Stomach (tissue), 4 donors: ENCODE measurements at regions not wholly inside any gene's neighbourhood (a gene's known extent, or its start where the extent isn't known, plus 50 kb on each side); places are given as distances from the start of the nearest gene placed in this dataset.

ENCODE experiments used
- CTCF ChIP-seq, 7 experiments: fragments of 450-650 bp in 4 of 7; fragments of 200-600 bp in 3 of 7; sonication (generic) in 3 of 7; IDR thresholded peaks; one replicate each; pipeline ENCODE4 v1.5.1; 2016 to 2019; ENCODE audit warnings: antibody characterized with exemption in 7 of 7, control low read depth in 2 of 7, mild to moderate bottlenecking in 1 of 7
- POLR2A ChIP-seq, 4 donors: fragments of 450-650 bp; IDR thresholded peaks; one replicate each; pipeline ENCODE4 v1.6.1; 2016; ENCODE audit warnings: antibody characterized with exemption in 4 of 4, control low read depth in 2 of 4, mild to moderate bottlenecking in 1 of 4, moderate library complexity in 1 of 4
- POLR2AphosphoS5 ChIP-seq, 3 donors: sonication (generic); formaldehyde crosslinking; IDR thresholded peaks; one replicate each; pipeline ENCODE4 v1.6.1; 2016; ENCODE audit warnings: antibody characterized with exemption in 3 of 3

DNA sequence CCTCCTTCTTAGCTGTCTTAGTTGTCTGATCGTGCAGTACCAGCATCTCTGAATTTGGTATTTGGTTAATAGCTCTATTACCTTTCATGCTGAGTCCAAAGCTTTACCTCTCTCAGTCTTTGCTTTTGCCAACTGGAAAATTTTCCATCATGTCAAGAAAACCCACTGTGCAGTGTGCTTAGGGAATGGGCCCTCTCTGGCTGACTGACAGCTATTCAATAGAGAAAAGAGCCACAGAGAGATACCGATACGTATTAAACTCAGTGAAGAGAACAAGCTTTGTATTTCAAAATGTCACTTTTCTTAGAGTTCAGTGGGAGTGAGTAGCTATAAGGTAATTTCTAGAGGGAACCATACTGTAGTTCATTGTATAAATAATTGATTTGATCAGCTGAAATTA lies 1507.1 kb downstream of the C4orf33 start:
- TF ChIP-seq POLR2A (IDR thresholded peaks at IDR 0.05) (no peak), CTCF (IDR thresholded peaks at IDR 0.05) (no peak), POLR2AphosphoS5 (IDR thresholded peaks at IDR 0.05) (no peak)
